Hepatocyte (in vitro differentiated cells): ENCODE measurements at regions not wholly inside any gene's neighbourhood (a gene's known extent, or its start where the extent isn't known, plus 50 kb on each side); places are given as distances from the start of the nearest gene placed in this dataset.

Experiments used
- EZH2 ChIP-seq: fragments of 200-600 bp; sonication (generic); IDR thresholded peaks from 2 replicates; pipeline ENCODE4 v1.6.1; 2016; ENCODE audit warnings: antibody characterized with exemption, mild to moderate bottlenecking, borderline replicate concordance
- TF ChIP-seq, protein P1 (sequence below): fragments of 200-600 bp; sonication (generic); IDR thresholded peaks from 2 replicates; pipeline ENCODE4 v1.5.1; 2016; ENCODE audit warnings: antibody characterized with exemption, mild to moderate bottlenecking; ENCODE audit not compliant: poor library complexity

DNA sequence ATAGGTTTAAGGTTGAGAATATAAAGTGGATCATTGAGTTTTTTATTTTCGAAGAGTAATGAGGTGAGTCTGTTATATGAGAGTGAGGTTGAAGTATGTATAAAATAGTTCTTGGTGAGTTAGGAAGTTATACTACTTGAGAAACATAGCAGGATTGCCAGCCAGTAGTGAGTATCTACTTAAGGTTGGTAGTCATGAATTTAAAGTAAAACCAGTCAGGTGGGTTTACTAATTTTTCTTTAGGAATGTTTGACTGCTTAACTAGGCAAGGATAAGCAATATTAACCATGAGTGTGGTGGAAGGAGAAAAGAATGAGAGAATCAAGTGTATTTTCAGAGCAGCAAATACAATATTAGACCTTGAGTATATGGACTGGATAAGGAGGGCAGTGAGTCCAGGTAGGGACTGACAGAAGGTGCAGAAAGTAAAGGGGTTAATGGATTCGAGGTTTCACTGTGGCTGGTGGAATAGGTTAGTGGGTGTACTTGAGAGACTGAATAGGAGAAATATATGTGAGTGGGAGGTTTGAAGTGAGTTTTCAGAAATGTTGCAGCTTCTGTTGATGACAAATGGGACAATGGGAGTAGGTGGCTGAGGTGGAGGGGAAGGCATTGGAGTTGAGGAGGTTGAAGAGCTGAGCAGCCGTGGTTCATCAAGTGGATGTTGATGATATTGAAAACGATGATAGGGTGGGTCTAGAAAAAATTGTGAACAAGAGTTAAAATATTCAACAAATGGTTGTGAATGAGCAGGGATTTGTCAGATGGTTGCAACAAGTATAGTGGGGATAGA is 232.5 kb upstream of the ASCC3 start:
- TF ChIP-seq EZH2: no peak
- TF ChIP-seq, protein P1, sequence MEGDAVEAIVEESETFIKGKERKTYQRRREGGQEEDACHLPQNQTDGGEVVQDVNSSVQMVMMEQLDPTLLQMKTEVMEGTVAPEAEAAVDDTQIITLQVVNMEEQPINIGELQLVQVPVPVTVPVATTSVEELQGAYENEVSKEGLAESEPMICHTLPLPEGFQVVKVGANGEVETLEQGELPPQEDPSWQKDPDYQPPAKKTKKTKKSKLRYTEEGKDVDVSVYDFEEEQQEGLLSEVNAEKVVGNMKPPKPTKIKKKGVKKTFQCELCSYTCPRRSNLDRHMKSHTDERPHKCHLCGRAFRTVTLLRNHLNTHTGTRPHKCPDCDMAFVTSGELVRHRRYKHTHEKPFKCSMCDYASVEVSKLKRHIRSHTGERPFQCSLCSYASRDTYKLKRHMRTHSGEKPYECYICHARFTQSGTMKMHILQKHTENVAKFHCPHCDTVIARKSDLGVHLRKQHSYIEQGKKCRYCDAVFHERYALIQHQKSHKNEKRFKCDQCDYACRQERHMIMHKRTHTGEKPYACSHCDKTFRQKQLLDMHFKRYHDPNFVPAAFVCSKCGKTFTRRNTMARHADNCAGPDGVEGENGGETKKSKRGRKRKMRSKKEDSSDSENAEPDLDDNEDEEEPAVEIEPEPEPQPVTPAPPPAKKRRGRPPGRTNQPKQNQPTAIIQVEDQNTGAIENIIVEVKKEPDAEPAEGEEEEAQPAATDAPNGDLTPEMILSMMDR: no peak
